K562 (cell line): ENCODE measurements at regions not wholly inside any gene's neighbourhood (a gene's known extent, or its start where the extent isn't known, plus 50 kb on each side); places are given as distances from the start of the nearest gene placed in this dataset.

Source experiments
- BHLHE40 ChIP-seq: IDR thresholded peaks from 2 replicates; pipeline ENCODE4 v1.6.1; 2011; ENCODE audit warnings: low read length, improper control_type of control experiment
- EZH2 ChIP-seq: IDR thresholded peaks from 2 replicates; pipeline ENCODE4 v1.6.1; 2012; ENCODE audit warnings: low read depth, mild to moderate bottlenecking, inconsistent platforms, low read length, borderline replicate concordance
- FIP1L1 ChIP-seq: fragments of 200-400 bp; formaldehyde crosslinking; IDR thresholded peaks from 2 replicates; pipeline ENCODE4 v1.6.1; 2018; ENCODE audit warnings: mild to moderate bottlenecking, low read depth, low read length; ENCODE audit not compliant: poor library complexity, severe bottlenecking
- MYNN ChIP-seq, 2 experiments: sonication (generic); formaldehyde crosslinking in 1 of 2; IDR thresholded peaks; 2 replicates each; pipeline versions ENCODE4 v1.5.0 to v1.6.1; 2016 to 2020; ENCODE audit warnings: antibody characterized with exemption in 1 of 2, missing genetic modification reagents in 1 of 2
- PHB2 ChIP-seq: fragments of 450-650 bp; IDR thresholded peaks from 2 replicates; pipeline ENCODE4 v1.6.1; 2017; ENCODE audit warnings: low read depth
- POLR2A ChIP-seq: fragments of 450-650 bp; conservative IDR thresholded peaks from 2 replicates; pipeline ENCODE4 v1.6.1; 2016
- ZNF174 ChIP-seq: fragments of 250-450 bp; sonication (Bioruptor Pico); IDR thresholded peaks from 2 replicates; pipeline ENCODE4 v1.4.0; 2020; ENCODE audit warnings: mild to moderate bottlenecking
- TF ChIP-seq, protein P1 (sequence below), 3 experiments: IDR thresholded peaks in 2 of 3; conservative IDR thresholded peaks in 1 of 3; 2 replicates each; pipeline ENCODE4 v1.5.1; 2011 to 2012; ENCODE audit warnings: low read length in 3 of 3, mild to moderate bottlenecking in 3 of 3, control low read depth in 2 of 3, improper control_type of control experiment in 1 of 3, inconsistent platforms in 1 of 3, low read depth in 1 of 3, mixed read lengths in 1 of 3, moderate library complexity in 1 of 3; ENCODE audit not compliant: insufficient read depth in 2 of 3
- TF ChIP-seq, protein P2 (sequence below), 2 experiments: IDR thresholded peaks in 1 of 2; conservative IDR thresholded peaks in 1 of 2; 2 replicates each; pipeline ENCODE4 v1.6.1; 2016; ENCODE audit warnings: low read depth in 2 of 2, mild to moderate bottlenecking in 1 of 2, missing compliant biosample characterization in 1 of 2, missing genetic modification characterization in 1 of 2, moderate library complexity in 1 of 2

DNA sequence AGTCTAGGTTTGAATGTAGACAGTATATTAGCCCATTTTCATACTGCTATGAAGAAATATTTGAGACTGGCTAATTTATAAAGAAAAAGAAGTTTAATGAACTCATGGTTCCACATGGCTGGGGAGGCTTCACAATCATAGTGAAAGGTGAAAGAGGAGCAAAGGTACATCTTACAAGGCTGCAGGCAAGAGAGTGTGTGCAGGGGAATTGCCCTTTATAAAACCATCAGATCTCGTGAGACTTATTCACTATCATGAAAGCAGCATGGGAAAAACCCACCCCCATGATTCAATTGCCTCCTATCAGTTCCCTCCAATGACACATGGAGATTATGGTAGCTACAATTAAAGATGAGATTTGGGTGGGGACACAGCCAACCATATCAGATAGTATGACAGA, 440.1 kb upstream of the ARHGEF26 start:
- no peak for TF ChIP-seq FIP1L1
- TF ChIP-seq, protein P1, sequence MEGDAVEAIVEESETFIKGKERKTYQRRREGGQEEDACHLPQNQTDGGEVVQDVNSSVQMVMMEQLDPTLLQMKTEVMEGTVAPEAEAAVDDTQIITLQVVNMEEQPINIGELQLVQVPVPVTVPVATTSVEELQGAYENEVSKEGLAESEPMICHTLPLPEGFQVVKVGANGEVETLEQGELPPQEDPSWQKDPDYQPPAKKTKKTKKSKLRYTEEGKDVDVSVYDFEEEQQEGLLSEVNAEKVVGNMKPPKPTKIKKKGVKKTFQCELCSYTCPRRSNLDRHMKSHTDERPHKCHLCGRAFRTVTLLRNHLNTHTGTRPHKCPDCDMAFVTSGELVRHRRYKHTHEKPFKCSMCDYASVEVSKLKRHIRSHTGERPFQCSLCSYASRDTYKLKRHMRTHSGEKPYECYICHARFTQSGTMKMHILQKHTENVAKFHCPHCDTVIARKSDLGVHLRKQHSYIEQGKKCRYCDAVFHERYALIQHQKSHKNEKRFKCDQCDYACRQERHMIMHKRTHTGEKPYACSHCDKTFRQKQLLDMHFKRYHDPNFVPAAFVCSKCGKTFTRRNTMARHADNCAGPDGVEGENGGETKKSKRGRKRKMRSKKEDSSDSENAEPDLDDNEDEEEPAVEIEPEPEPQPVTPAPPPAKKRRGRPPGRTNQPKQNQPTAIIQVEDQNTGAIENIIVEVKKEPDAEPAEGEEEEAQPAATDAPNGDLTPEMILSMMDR (IDR thresholded peaks at IDR 0.05 in 2 of 3, conservative IDR thresholded peaks at IDR 0.05 in 1 of 3; ENCODE audit: insufficient read depth in 2 of 3, low read depth in 1 of 3, low read length in 3 of 3), result no peak
- TF ChIP-seq BHLHE40, result no peak
- TF ChIP-seq, protein P2, sequence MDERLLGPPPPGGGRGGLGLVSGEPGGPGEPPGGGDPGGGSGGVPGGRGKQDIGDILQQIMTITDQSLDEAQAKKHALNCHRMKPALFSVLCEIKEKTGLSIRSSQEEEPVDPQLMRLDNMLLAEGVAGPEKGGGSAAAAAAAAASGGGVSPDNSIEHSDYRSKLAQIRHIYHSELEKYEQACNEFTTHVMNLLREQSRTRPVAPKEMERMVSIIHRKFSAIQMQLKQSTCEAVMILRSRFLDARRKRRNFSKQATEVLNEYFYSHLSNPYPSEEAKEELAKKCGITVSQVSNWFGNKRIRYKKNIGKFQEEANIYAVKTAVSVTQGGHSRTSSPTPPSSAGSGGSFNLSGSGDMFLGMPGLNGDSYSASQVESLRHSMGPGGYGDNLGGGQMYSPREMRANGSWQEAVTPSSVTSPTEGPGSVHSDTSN (CRISPR knock-in tag; IDR thresholded peaks at IDR 0.05; ENCODE audit: low read depth), result no peak
- TF ChIP-seq, protein P2 (tag; conservative IDR thresholded peaks at IDR 0.05; ENCODE audit: low read depth), result no peak
- no peak for TF ChIP-seq EZH2
- TF ChIP-seq POLR2A, result no peak
- no peak for TF ChIP-seq PHB2
- TF ChIP-seq MYNN (IDR thresholded peaks at IDR 0.05), result no peak
- TF ChIP-seq MYNN (CRISPR knock-in tag; IDR thresholded peaks at IDR 0.05), result no peak
- no peak for TF ChIP-seq ZNF174
